ENCODE measurements at regions not wholly inside any gene's neighbourhood (a gene's known extent, or its start where the extent isn't known, plus 50 kb on each side); places are given as distances from the start of the nearest gene placed in this dataset.

GRCh38 chr17:65457183-65457582 lies 104.3 kb downstream of the AXIN2 start:
- H3K4me2 ChIP-seq (ENCODE audit: low read depth, low read length), result no peak overlapping the region
- in situ Hi-C loops (cut with MboI; ENCODE audit: low sequenced_read_pairs) (no loop called here), dilution Hi-C loops (cut with HindIII; ENCODE audit: low sequenced_read_pairs, unreplicated experiment) (no loop called here), intact Hi-C loops (cut with micrococcal nuclease) (loop anchor here (2.0 kb wide), 1 partner anchor 100 kb away; no protein-coding TSS in a partner anchor)
- POLR2A ChIA-PET (ENCODE audit: unreplicated experiment), result no interaction called here
- H2BK20ac ChIP-seq (ENCODE audit: low read depth, low read length), result no peak overlapping the region
- no peaks in the 10 kb centered on the region for H3K79me1 ChIP-seq (ENCODE audit: low read depth in 1 of 2, low read length in 2 of 2)
- H3K9me1 ChIP-seq (ENCODE audit: insufficient read depth, low read length), result no peaks in the 10 kb centered on the region; the same call in 1 of the 2 replicates
- WGBS, 2 experiments (ENCODE audit: extremely low coverage in 2 of 2, insufficient read length in 1 of 2), result no CpG with 5 or more reads among the region's 3 CpGs
- H4K8ac ChIP-seq (ENCODE audit: low read depth in 2 of 2, low read length in 2 of 2), result no peak overlapping the region
- no peak overlapping the region for H2BK120ac ChIP-seq (ENCODE audit: low read depth, low read length)
- no peak for ATAC-seq (ENCODE audit: low read depth)
- H3K27me3 ChIP-seq (ENCODE audit: control insufficient read depth, insufficient read depth, low read length), result peaks cover 9% of the 10 kb centered on the region
- H3K56ac ChIP-seq (ENCODE audit: extremely low read depth, insufficient read depth, low read length), result no peak overlapping the region
- TF ChIP-seq MAFK (IDR thresholded peaks at IDR 0.05; ENCODE audit: low read depth, low read length) (no peak), CEBPB (IDR thresholded peaks at IDR 0.05; ENCODE audit: low read depth, low read length) (no peak), POLR2A (IDR thresholded peaks at IDR 0.05; ENCODE audit: low read depth, low read length) (no peak), SMC3 (IDR thresholded peaks at IDR 0.05; ENCODE audit: low read depth, low read length) (no peak), FOS (IDR thresholded peaks at IDR 0.05; ENCODE audit: low read depth, low read length) (no peak), NFE2L2 (IDR thresholded peaks at IDR 0.05; ENCODE audit: low read depth, low read length) (no peak), RAD21 (IDR thresholded peaks at IDR 0.05; ENCODE audit: low read length) (no peak), BHLHE40 (IDR thresholded peaks at IDR 0.05; ENCODE audit: low read depth, low read length) (no peak), CHD1 (IDR thresholded peaks at IDR 0.05; ENCODE audit: low read depth, low read length) (no peak), RCOR1 (IDR thresholded peaks at IDR 0.05; ENCODE audit: insufficient replicate concordance, low read length) (no peak), MXI1 (IDR thresholded peaks at IDR 0.05; ENCODE audit: borderline replicate concordance, low read depth, low read length) (no peak), USF2 (IDR thresholded peaks at IDR 0.05; ENCODE audit: low read depth, low read length) (no peak), ELK1 (IDR thresholded peaks at IDR 0.05; ENCODE audit: borderline replicate concordance, low read depth, low read length) (no peak), MAZ (IDR thresholded peaks at IDR 0.05; ENCODE audit: borderline replicate concordance, low read depth, low read length) (no peak), RFX5 (IDR thresholded peaks at IDR 0.05; ENCODE audit: low read depth, low read length) (no peak), CTCF (conservative IDR thresholded peaks at IDR 0.05; ENCODE audit: low read depth, low read length) (no peak)
- H4K20me1 ChIP-seq (ENCODE audit: insufficient read depth, low read length), result no peaks in the 10 kb centered on the region
- no peaks in the 10 kb centered on the region for H3K9me3 ChIP-seq (ENCODE audit: control insufficient read depth, insufficient read depth, low read length)
- no peaks in the 10 kb centered on the region for H3K36me3 ChIP-seq (ENCODE audit: control insufficient read depth, insufficient read depth, low read length)
- CTCF ChIA-PET, result no interaction called here
- H2AFZ ChIP-seq (replicated peaks; ENCODE audit: low read length, poor library complexity), result no peak overlapping the region
- H2AK9ac ChIP-seq (replicated peaks; ENCODE audit: low read depth, low read length, poor library complexity), result no peak overlapping the region
- H3K4me3 ChIP-seq (ENCODE audit: insufficient read depth, low read depth, low read length), result no peak overlapping the region
- H2AK5ac ChIP-seq (ENCODE audit: low read depth, low read length), result no peak overlapping the region
- no peak overlapping the region for H4K91ac ChIP-seq (ENCODE audit: insufficient read depth, low read depth, low read length)
- H3K14ac ChIP-seq (replicated peaks; ENCODE audit: low read depth, low read length), result no peak overlapping the region
- no peak overlapping the region for H3K23ac ChIP-seq (ENCODE audit: low read depth, low read length)
- H4K5ac ChIP-seq (ENCODE audit: low read depth, low read length), result no peak overlapping the region
- no peak overlapping the region for H2BK15ac ChIP-seq (ENCODE audit: low read depth, low read length)
- no peak overlapping the region for H3K4ac ChIP-seq (ENCODE audit: low read depth, low read length)
- no peak overlapping the region for H3K9ac ChIP-seq (ENCODE audit: low read depth, low read length)
- H2BK5ac ChIP-seq (ENCODE audit: low read depth, low read length, poor library complexity, severe bottlenecking), result no peak overlapping the region
- no peaks in the 10 kb centered on the region for H3K4me1 ChIP-seq (ENCODE audit: control insufficient read depth, insufficient read depth, low read length)
- no peak overlapping the region for H3K18ac ChIP-seq (ENCODE audit: low read depth, low read length)
- no TSS peak for BruUV-seq (replicated peaks)
- no peak overlapping the region for H3K27ac ChIP-seq (ENCODE audit: insufficient read depth, low read length)
- no peak for DNase-seq

All from IMR-90 (cell line).